Endodermal cell (in vitro differentiated cells): ENCODE measurements at regions not wholly inside any gene's neighbourhood (a gene's known extent, or its start where the extent isn't known, plus 50 kb on each side); places are given as distances from the start of the nearest gene placed in this dataset.

Source experiments
- DNase-seq: peaks from one replicate; pipeline ENCODE4 v3.0.0-alpha.2; 2017
- H3K27ac ChIP-seq: 2 replicates; pipeline ENCODE4 v1.5.1; 2013; ENCODE audit warnings: mild to moderate bottlenecking, low read depth, low read length, moderate library complexity
- H3K27me3 ChIP-seq: 2 replicates; pipeline ENCODE4 v1.6.1; 2013; ENCODE audit warnings: mild to moderate bottlenecking, low read length, moderate library complexity; ENCODE audit not compliant: insufficient read depth, control insufficient read depth, poor library complexity, severe bottlenecking
- H3K36me3 ChIP-seq: 2 replicates; pipeline ENCODE4 v1.7.0; 2013; ENCODE audit warnings: mild to moderate bottlenecking, low read length, moderate library complexity; ENCODE audit not compliant: control insufficient read depth, insufficient read depth
- H3K4me1 ChIP-seq: one replicate; pipeline ENCODE4 v1.7.0; 2013; ENCODE audit warnings: low read length; ENCODE audit not compliant: control insufficient read depth, insufficient read depth
- H3K4me3 ChIP-seq: 2 replicates; pipeline ENCODE4 v1.5.1; 2013; ENCODE audit warnings: mild to moderate bottlenecking, low read length, moderate library complexity
- H3K9ac ChIP-seq: 2 replicates; pipeline ENCODE4 v1.6.1; 2013; ENCODE audit warnings: mild to moderate bottlenecking, low read length, moderate library complexity; ENCODE audit not compliant: poor library complexity, severe bottlenecking; ENCODE audit errors: extremely low read depth
- H3K9me3 ChIP-seq: 2 replicates; pipeline ENCODE4 v1.6.1; 2013; ENCODE audit warnings: mild to moderate bottlenecking, low read length, moderate library complexity; ENCODE audit not compliant: control insufficient read depth
- H3K27ac Mint-ChIP-seq: 2 replicates; pipeline ENCODE4 v1.8.0; 2020; ENCODE audit warnings: mixed read lengths
- H3K27me3 Mint-ChIP-seq: 2 replicates; pipeline ENCODE4 v1.8.0; 2021; ENCODE audit warnings: mild to moderate bottlenecking, mixed read lengths; ENCODE audit not compliant: insufficient read depth
- H3K36me3 Mint-ChIP-seq: 2 replicates; pipeline ENCODE4 v1.8.0; 2020; ENCODE audit warnings: low read depth, mixed read lengths
- H3K4me1 Mint-ChIP-seq: 2 replicates; pipeline ENCODE4 v1.8.0; 2020; ENCODE audit warnings: mixed read lengths
- H3K4me3 Mint-ChIP-seq: 2 replicates; pipeline ENCODE4 v1.8.0; 2020; ENCODE audit warnings: mild to moderate bottlenecking, moderate library complexity, mixed read lengths
- H3K9me3 Mint-ChIP-seq: 2 replicates; pipeline ENCODE4 v1.8.0; 2020; ENCODE audit warnings: mild to moderate bottlenecking, mixed read lengths
- WGBS, 2 experiments: methylation state at CpG; one replicate each; pipeline versions ENCODE4 v1.1.5 to v1.1.7; 2013; ENCODE audit warnings: missing lambda C conversion rate in 2 of 2, mixed read lengths in 1 of 2; ENCODE audit not compliant: insufficient coverage in 1 of 2, insufficient read length in 1 of 2; 5-methylcytosine and 5-hydroxymethylcytosine counted together
- TF ChIP-seq, protein P1 (sequence below): fragments of 200-600 bp; sonication (generic); conservative IDR thresholded peaks from 2 replicates; pipeline ENCODE4 v1.5.0; 2021; ENCODE audit warnings: antibody characterized with exemption, mild to moderate bottlenecking

DNA sequence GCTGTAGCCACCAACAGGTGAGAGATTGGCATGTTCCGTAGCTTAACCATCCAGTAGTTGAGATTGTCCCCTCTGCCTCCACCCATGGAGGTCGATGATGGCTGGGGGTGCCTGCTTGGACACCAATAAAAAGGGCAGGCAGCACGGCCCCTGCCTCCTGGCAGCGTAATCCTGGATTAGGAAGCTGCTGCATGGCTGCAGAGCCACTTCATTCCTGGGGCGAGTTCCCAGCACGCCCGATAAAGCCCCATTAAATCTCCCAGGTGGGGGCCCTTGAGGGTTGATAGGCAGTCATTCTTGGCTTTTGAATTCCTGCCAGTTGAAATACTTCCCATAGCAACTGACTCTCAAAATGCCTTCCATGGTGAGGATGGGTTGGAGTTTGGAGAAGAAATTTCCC lies 67.8 kb downstream of the PLXNA1 start:
- Histone ChIP-seq H3K9me3 (peaks cover 12% of the 10 kb centered on the region), H3K4me1 (no peaks in the 10 kb centered on the region), H3K4me3 (no peak overlapping the region), H3K27ac (no peak overlapping the region), H3K27me3 (no peaks in the 10 kb centered on the region), H3K36me3 (no peaks in the 10 kb centered on the region), H3K9ac (no peak overlapping the region)
- no peak overlapping the region for H3K4me3 Mint-ChIP-seq
- H3K27ac Mint-ChIP-seq: no peak overlapping the region
- DNase-seq: no peak
- H3K9me3 Mint-ChIP-seq: peaks cover 35% of the 10 kb centered on the region
- peaks cover 3% of the 10 kb centered on the region for H3K36me3 Mint-ChIP-seq
- WGBS, 2 experiments: 90% methylated on average over 3 to 7 of the region's 7 CpGs
- no peaks in the 10 kb centered on the region for H3K4me1 Mint-ChIP-seq
- no peaks in the 10 kb centered on the region for H3K27me3 Mint-ChIP-seq
- TF ChIP-seq, protein P1, sequence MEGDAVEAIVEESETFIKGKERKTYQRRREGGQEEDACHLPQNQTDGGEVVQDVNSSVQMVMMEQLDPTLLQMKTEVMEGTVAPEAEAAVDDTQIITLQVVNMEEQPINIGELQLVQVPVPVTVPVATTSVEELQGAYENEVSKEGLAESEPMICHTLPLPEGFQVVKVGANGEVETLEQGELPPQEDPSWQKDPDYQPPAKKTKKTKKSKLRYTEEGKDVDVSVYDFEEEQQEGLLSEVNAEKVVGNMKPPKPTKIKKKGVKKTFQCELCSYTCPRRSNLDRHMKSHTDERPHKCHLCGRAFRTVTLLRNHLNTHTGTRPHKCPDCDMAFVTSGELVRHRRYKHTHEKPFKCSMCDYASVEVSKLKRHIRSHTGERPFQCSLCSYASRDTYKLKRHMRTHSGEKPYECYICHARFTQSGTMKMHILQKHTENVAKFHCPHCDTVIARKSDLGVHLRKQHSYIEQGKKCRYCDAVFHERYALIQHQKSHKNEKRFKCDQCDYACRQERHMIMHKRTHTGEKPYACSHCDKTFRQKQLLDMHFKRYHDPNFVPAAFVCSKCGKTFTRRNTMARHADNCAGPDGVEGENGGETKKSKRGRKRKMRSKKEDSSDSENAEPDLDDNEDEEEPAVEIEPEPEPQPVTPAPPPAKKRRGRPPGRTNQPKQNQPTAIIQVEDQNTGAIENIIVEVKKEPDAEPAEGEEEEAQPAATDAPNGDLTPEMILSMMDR: no peak

DNA sequence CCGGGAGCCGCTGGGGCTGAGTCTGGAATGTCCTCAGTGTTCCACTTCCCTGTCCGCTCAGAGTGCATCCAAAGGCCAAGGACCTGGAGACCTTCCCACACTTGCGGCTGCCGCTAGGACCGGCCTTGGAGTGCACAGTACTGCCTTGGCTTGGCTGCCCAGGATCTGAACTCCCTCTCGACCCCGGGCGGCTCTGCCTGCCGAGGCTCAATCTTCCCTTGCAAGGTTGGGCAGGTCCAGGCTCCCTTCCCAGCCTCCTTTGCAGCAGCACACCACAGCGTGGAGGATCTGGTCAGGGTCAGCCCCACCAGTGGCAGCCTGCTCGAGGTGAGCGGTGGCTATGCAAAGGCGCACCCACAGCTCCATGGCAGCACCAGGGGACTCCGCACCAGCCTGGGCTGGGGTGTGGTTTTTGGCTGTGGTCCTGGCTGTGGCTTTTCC lies 69.2 kb downstream of the PLXNA1 start:
- DNase-seq: no peak
- Mint-ChIP-seq H3K4me3 (no peak overlapping the region), H3K9me3 (peaks cover 40% of the 10 kb centered on the region), H3K27ac (no peak overlapping the region), H3K36me3 (peaks cover 3% of the 10 kb centered on the region), H3K27me3 (peaks cover under 1% of the 10 kb centered on the region), H3K4me1 (no peaks in the 10 kb centered on the region)
- no peaks in the 10 kb centered on the region for H3K27me3 ChIP-seq
- no peak overlapping the region for H3K9ac ChIP-seq
- H3K9me3 ChIP-seq: peaks cover 16% of the 10 kb centered on the region
- no peaks in the 10 kb centered on the region for H3K4me1 ChIP-seq
- TF ChIP-seq, protein P1: no peak
- no peaks in the 10 kb centered on the region for H3K36me3 ChIP-seq
- no peak overlapping the region for H3K27ac ChIP-seq
- WGBS, 2 experiments: 92 to 95% methylated on average over 14 to 15 of the region's 15 CpGs
- H3K4me3 ChIP-seq: no peak overlapping the region

DNA sequence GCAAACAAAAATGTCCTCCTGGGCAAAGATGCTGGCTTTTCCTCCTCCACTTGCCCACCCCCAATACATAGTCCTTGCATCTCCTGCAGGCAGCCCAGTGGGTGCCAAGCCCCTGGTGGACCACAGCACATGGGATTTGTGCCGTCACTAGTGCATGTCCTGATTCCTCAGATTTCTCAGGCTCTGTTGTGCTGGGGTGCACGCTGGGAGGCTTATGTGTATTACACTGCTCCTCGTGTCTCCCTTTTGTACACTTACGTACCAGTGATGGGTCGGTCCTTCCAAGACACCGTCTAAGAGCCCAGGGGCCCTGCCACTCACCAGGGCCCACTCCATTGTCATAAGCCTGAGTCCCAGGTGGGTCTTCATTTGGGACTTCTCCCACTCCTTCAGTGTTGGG lies 70.1 kb downstream of the PLXNA1 start:
- H3K27ac ChIP-seq: no peak overlapping the region
- TF ChIP-seq, protein P1: no peak
- peaks cover 17% of the 10 kb centered on the region for H3K9me3 ChIP-seq
- H3K4me1 Mint-ChIP-seq: no peaks in the 10 kb centered on the region
- peaks cover 38% of the 10 kb centered on the region for H3K9me3 Mint-ChIP-seq
- H3K36me3 Mint-ChIP-seq: peaks cover 2% of the 10 kb centered on the region
- no peak overlapping the region for H3K27ac Mint-ChIP-seq
- no peak overlapping the region for H3K4me3 Mint-ChIP-seq
- peaks cover 2% of the 10 kb centered on the region for H3K27me3 Mint-ChIP-seq
- H3K27me3 ChIP-seq: no peaks in the 10 kb centered on the region
- 93% methylated on average over 6 of the region's 6 CpGs for WGBS, 2 experiments
- no peak for DNase-seq
- H3K9ac ChIP-seq: no peak overlapping the region
- no peaks in the 10 kb centered on the region for H3K4me1 ChIP-seq
- no peaks in the 10 kb centered on the region for H3K36me3 ChIP-seq
- H3K4me3 ChIP-seq: no peak overlapping the region
